ENCODE measurements at regions not wholly inside any gene's neighbourhood (a gene's known extent, or its start where the extent isn't known, plus 50 kb on each side); places are given as distances from the start of the nearest gene placed in this dataset.
A peak's percentile ranks its signal among the peaks of the same experiment; 100 is the strongest.
"Not testable (repeated sequence)": the region's sequence is repeated elsewhere in the genome, so short reads cannot be mapped to it uniquely, and the experiment has no call there.

GRCh38 chr6:81105998-81106397, 646.5 kb downstream of the TENT5A start:
- Mint-ChIP-seq H3K4me3 (no peak overlapping the region), H3K27ac (no peak overlapping the region), H3K36me3 (no peaks in the 10 kb centered on the region; the same call in none of the 2 replicates), H3K4me1 (no peaks in the 10 kb centered on the region), H3K9me3 (peaks cover 10% of the 10 kb centered on the region), H3K27me3 (ENCODE audit: low read depth) (no peaks in the 10 kb centered on the region)
- ChIA-PET POLR2A (no interaction called here), CTCF (no interaction called here)
- ATAC-seq: peak; percentile 41; the same call in 1 of the 2 replicates
- no peak for DNase-seq (ENCODE audit: low spot score)
- TF ChIP-seq USF1 (CRISPR knock-in tag; IDR thresholded peaks at IDR 0.05): no peak
- no peak for TF ChIP-seq CBFB (CRISPR knock-in tag; IDR thresholded peaks at IDR 0.05; ENCODE audit: low read depth)
- TF ChIP-seq TEAD1 (CRISPR knock-in tag; IDR thresholded peaks at IDR 0.05): no peak
- TF ChIP-seq CREM (CRISPR knock-in tag; IDR thresholded peaks at IDR 0.05): no peak
- TF ChIP-seq OVOL2 (CRISPR knock-in tag; IDR thresholded peaks at IDR 0.05; ENCODE audit: borderline replicate concordance): no peak
- no peak for TF ChIP-seq CTCF (IDR thresholded peaks at IDR 0.05)
- TF ChIP-seq ELF4 (CRISPR knock-in tag; IDR thresholded peaks at IDR 0.05; ENCODE audit: low read depth): no peak
- no peak for TF ChIP-seq ZNF425 (CRISPR knock-in tag; conservative IDR thresholded peaks at IDR 0.05)
- no peak for TF ChIP-seq ZNF138 (CRISPR knock-in tag; conservative IDR thresholded peaks at IDR 0.05)
- no peak for TF ChIP-seq SMAD3 (CRISPR knock-in tag; IDR thresholded peaks at IDR 0.05; ENCODE audit: borderline replicate concordance)
- TF ChIP-seq ZNF263 (CRISPR knock-in tag; IDR thresholded peaks at IDR 0.05; ENCODE audit: low read depth): no peak
- TF ChIP-seq NFATC4 (CRISPR knock-in tag; IDR thresholded peaks at IDR 0.05): no peak
- TF ChIP-seq ZBTB43 (CRISPR knock-in tag; IDR thresholded peaks at IDR 0.05): no peak
- no peak for TF ChIP-seq ERG (CRISPR knock-in tag; IDR thresholded peaks at IDR 0.05)
- TF ChIP-seq PRRX2 (CRISPR knock-in tag; IDR thresholded peaks at IDR 0.05): no peak
- TF ChIP-seq NFE2L1 (CRISPR knock-in tag; IDR thresholded peaks at IDR 0.05): no peak
- no peak for TF ChIP-seq ATF1 (CRISPR knock-in tag; IDR thresholded peaks at IDR 0.05)

GRCh38 chr6:81098109-81098814, 654.2 kb downstream of the TENT5A start:
- H3K27me3 Mint-ChIP-seq (ENCODE audit: low read depth): no peaks in the 10 kb centered on the region
- H3K4me3 Mint-ChIP-seq: no peak overlapping the region
- H3K4me1 Mint-ChIP-seq: peaks cover 5% of the 10 kb centered on the region
- DNase-seq (ENCODE audit: low spot score) (no peak), ATAC-seq (no peak)
- H3K36me3 Mint-ChIP-seq: no peaks in the 10 kb centered on the region; the same call in none of the 2 replicates
- H3K27ac Mint-ChIP-seq: no peak overlapping the region
- CTCF ChIA-PET: no interaction called here
- POLR2A ChIA-PET: no interaction called here
- TF ChIP-seq FOXP1 (CRISPR knock-in tag; IDR thresholded peaks at IDR 0.05; ENCODE audit: borderline replicate concordance): no peak
- no peak for TF ChIP-seq ZMAT4 (CRISPR knock-in tag; IDR thresholded peaks at IDR 0.05)
- 0 out of 2 replicates have a peak, but pooled peaks have one; percentile 2 for TF ChIP-seq HMGA2 (CRISPR knock-in tag; IDR thresholded peaks at IDR 0.05)
- TF ChIP-seq TCF7 (CRISPR knock-in tag; IDR thresholded peaks at IDR 0.05; ENCODE audit: low read depth): no peak
- no peak for TF ChIP-seq JUN (CRISPR knock-in tag; IDR thresholded peaks at IDR 0.05)
- TF ChIP-seq NR3C1 (CRISPR knock-in tag; conservative IDR thresholded peaks at IDR 0.05; ENCODE audit: low read depth): no peak
- peaks cover 21% of the 10 kb centered on the region for H3K9me3 Mint-ChIP-seq

GRCh38 chr6:81096464-81096863, 656.0 kb downstream of the TENT5A start:
- H3K4me3 Mint-ChIP-seq, CTCF ChIA-PET, POLR2A ChIA-PET: not testable (repeated sequence)

More at GRCh38 chr6:81096464-81096863, 656.0 kb downstream of the TENT5A start:
- H3K27ac Mint-ChIP-seq; DNase-seq (ENCODE audit: low spot score); H3K36me3 Mint-ChIP-seq; ATAC-seq; H3K4me1 Mint-ChIP-seq; H3K27me3 Mint-ChIP-seq (ENCODE audit: low read depth): not testable (repeated sequence)
- H3K9me3 Mint-ChIP-seq: peaks cover 16% of the 10 kb centered on the region

All from WTC11 (cell line).